Activated naive CD4-positive, alpha-beta T cell treated with anti-CD3 and anti-CD28 coated beads for 36 hours (primary cell): ENCODE measurements at regions not wholly inside any gene's neighbourhood (a gene's known extent, or its start where the extent isn't known, plus 50 kb on each side); places are given as distances from the start of the nearest gene placed in this dataset.

Source experiments
- CTCF ChIA-PET: fragments of 350-600 bp; sonication (Branson Sonifier 250); formaldehyde crosslinking; loops from one replicate; lab custom pipeline; 2021; ENCODE audit warnings: antibody characterized with exemption; lab: Charles Lee
- DNase-seq: peaks from one replicate; pipeline ENCODE4 v3.0.0-alpha.2; 2020
- H3K27ac Mint-ChIP-seq: one replicate; pipeline ENCODE4 v1.8.0; 2021; ENCODE audit warnings: mild to moderate bottlenecking, mixed read lengths
- H3K27me3 Mint-ChIP-seq: one replicate; pipeline ENCODE4 v1.8.0; 2021; ENCODE audit warnings: low read depth, mixed read lengths
- H3K36me3 Mint-ChIP-seq: one replicate; pipeline ENCODE4 v1.8.0; 2021; ENCODE audit warnings: low read depth, mixed read lengths
- H3K4me1 Mint-ChIP-seq: one replicate; pipeline ENCODE4 v1.8.0; 2021; ENCODE audit warnings: low read depth, mixed read lengths
- H3K4me3 Mint-ChIP-seq: one replicate; pipeline ENCODE4 v1.8.0; 2021; ENCODE audit warnings: mild to moderate bottlenecking, moderate library complexity, mixed read lengths
- H3K9me3 Mint-ChIP-seq: one replicate; pipeline ENCODE4 v1.8.0; 2021; ENCODE audit warnings: mixed read lengths
- intact Hi-C: fragments of 100-400 bp; cut with micrococcal nuclease; formaldehyde crosslinking; loops from one replicate; pipeline ENCODE4 v1.15.1; 2023

DNA sequence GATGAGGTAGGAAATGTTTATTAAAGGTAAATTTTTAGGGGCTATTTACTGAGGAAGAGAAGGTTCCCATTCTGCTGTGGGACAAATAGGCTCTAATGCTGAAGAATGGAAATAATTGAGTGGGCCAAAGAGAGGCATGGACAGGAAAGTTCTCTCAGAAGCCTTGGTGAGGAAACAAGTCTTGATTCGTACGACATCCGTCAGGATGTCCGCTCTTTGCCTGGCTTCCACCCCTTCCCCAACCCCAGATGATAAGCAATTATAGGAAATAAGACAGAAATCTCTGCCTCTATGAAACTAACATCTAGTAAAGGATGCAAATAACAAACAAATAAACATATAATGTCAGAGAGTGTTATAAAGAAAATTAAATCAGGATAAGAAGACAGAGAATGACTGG lies 91.7 kb upstream of the BCAT1 start:
- no peak overlapping the region for H3K4me3 Mint-ChIP-seq
- intact Hi-C loops: no loop called here
- CTCF ChIA-PET: no interaction called here
- peaks cover 5% of the 10 kb centered on the region for H3K4me1 Mint-ChIP-seq
- H3K27ac Mint-ChIP-seq: no peak overlapping the region
- no peaks in the 10 kb centered on the region for H3K9me3 Mint-ChIP-seq
- H3K36me3 Mint-ChIP-seq: no peaks in the 10 kb centered on the region
- DNase-seq: no peak
- H3K27me3 Mint-ChIP-seq: no peaks in the 10 kb centered on the region

DNA sequence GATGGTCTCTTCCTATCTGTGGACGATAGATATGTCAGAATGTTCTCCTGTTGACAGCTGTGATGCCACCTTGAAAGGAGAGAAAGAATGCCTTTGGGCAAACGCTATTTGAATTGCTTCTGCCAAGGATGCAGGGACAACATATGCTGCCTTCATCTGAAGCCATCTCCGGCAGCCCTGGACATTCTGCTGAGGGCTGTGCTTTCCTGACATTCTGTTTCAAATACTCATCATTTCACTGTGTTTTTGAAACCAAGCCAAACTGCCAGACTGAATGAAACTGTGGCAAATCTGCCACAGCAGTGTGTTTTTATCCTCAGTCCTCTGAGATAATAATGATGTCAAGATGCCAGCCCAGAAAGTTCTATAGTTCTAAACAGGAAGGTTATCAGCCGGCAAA lies 85.8 kb upstream of the BCAT1 start:
- Mint-ChIP-seq H3K27ac (no peak overlapping the region), H3K9me3 (no peaks in the 10 kb centered on the region), H3K27me3 (peaks cover 3% of the 10 kb centered on the region), H3K4me3 (no peak overlapping the region), H3K36me3 (no peaks in the 10 kb centered on the region), H3K4me1 (no peaks in the 10 kb centered on the region)
- CTCF ChIA-PET: no interaction called here
- intact Hi-C loops: no loop called here
- no peak for DNase-seq

DNA sequence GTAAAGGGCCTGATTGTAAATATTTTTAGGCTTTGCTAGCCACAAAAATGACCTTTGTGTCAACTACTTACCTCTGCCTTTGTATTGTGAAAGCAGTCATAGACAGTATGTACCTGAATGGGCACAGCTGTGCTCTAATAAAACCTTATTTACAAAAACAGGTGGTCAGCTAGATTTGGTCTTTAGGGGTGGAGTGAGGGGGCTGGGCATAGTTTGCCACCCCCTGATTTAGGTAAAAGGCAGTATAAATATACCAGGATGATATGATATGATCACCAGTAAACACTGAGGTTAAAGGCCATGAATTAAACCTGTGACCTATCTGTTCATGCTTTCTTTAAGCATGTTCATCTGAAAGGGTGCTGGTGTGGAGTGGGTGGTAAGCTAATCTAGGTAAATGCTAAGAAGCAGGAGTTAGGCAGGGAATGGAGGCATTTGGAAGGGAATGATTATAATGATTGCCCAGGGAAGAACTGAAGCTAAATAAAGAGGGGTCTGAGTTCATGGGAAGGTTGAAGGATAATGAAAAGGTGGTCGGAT lies 77.1 kb upstream of the BCAT1 start:
- no peak overlapping the region for H3K4me3 Mint-ChIP-seq
- CTCF ChIA-PET: no interaction called here
- H3K9me3 Mint-ChIP-seq: no peaks in the 10 kb centered on the region
- DNase-seq: no peak
- no peak overlapping the region for H3K27ac Mint-ChIP-seq
- intact Hi-C loops: no loop called here
- H3K36me3 Mint-ChIP-seq: no peaks in the 10 kb centered on the region
- H3K4me1 Mint-ChIP-seq: no peaks in the 10 kb centered on the region
- no peaks in the 10 kb centered on the region for H3K27me3 Mint-ChIP-seq

DNA sequence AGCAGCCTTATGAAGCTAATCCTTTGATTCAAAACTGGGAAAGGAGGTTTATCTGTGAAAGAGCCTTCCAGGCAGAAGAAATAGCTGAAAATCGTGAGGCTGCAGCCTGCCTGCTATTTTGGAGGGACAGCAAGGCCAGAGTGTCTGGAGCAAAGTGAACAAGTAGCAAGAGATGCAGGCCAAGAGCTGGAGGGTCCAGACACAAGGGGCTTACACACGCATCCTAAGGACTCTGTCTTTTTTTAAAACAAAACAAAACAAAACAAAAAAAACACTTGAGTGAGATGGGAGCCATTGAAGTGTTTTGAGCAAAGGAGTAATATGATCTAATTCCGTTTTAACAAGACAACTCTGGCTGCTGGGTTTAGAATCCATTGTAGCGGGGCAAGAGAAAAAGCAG lies 76.4 kb upstream of the BCAT1 start:
- intact Hi-C loops: no loop called here
- CTCF ChIA-PET: interaction anchor here (0.7 to 0.9 kb wide), 2 partner anchors 173 to 363 kb away, joined by 3 read pairs; no protein-coding TSS in a partner anchor
- no peaks in the 10 kb centered on the region for H3K36me3 Mint-ChIP-seq
- no peaks in the 10 kb centered on the region for H3K9me3 Mint-ChIP-seq
- no peak overlapping the region for H3K27ac Mint-ChIP-seq
- no peak overlapping the region for H3K4me3 Mint-ChIP-seq
- H3K27me3 Mint-ChIP-seq: peaks cover 3% of the 10 kb centered on the region
- no peak for DNase-seq
- no peaks in the 10 kb centered on the region for H3K4me1 Mint-ChIP-seq

DNA sequence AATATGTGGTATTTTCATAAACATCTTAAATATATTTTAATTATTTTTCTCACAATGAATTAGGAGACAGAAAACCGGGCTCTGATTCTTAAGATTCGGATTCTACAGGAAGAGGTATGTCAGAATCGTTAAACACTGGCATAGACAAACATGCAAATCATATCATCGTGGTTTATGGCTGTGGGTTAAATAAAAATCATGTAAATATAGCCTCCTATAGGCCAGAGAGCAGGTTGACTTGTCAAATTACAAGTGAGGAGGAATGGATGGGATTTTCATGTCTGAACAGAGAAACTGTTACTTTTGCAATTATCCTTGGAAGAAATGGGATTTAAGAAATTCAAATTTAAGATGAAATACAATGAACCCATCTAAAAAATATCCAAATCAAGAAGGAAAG lies 74.9 kb upstream of the BCAT1 start:
- H3K4me3 Mint-ChIP-seq: no peak overlapping the region
- no peak for DNase-seq
- peaks cover 5% of the 10 kb centered on the region for H3K9me3 Mint-ChIP-seq
- CTCF ChIA-PET: no interaction called here
- no peaks in the 10 kb centered on the region for H3K36me3 Mint-ChIP-seq
- no peak overlapping the region for H3K27ac Mint-ChIP-seq
- H3K4me1 Mint-ChIP-seq: no peaks in the 10 kb centered on the region
- H3K27me3 Mint-ChIP-seq: peaks cover 3% of the 10 kb centered on the region
- intact Hi-C loops: no loop called here

DNA sequence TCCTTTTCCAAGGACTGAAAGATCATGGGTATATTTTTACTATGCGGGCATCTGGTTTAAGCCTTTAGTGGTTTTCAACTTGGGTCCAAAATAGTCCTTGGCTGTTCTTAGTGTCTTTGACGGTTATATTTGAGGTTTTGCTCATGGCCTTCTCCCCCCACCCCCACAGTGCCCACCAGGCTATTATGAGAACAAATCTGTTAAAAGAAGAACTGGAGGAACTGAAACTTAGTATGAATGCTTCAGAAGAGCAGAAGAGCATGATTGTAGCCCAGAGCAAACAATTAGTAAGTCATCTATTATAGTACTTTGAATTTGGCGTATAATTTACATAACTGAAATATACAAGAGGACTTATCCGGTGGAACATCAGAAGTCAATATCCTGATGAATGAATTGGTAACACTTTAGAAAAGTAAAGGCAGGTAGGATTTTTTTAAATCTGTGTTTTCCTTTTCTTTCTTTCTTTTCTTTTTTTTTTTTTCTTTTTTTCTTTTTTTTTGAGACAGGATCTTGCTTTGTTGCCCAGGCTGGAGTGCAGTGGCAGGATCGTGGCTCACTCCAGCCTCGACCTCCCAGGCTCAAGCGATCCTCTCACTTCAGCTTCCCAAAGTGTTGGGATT lies 71.8 kb upstream of the BCAT1 start:
- H3K27me3 Mint-ChIP-seq: peaks cover 6% of the 10 kb centered on the region
- H3K9me3 Mint-ChIP-seq: peaks cover 5% of the 10 kb centered on the region
- H3K36me3 Mint-ChIP-seq: no peaks in the 10 kb centered on the region
- intact Hi-C loops: no loop called here
- no peak for DNase-seq
- CTCF ChIA-PET: no interaction called here
- H3K4me3 Mint-ChIP-seq: no peak overlapping the region
- H3K4me1 Mint-ChIP-seq: no peaks in the 10 kb centered on the region
- no peak overlapping the region for H3K27ac Mint-ChIP-seq

DNA sequence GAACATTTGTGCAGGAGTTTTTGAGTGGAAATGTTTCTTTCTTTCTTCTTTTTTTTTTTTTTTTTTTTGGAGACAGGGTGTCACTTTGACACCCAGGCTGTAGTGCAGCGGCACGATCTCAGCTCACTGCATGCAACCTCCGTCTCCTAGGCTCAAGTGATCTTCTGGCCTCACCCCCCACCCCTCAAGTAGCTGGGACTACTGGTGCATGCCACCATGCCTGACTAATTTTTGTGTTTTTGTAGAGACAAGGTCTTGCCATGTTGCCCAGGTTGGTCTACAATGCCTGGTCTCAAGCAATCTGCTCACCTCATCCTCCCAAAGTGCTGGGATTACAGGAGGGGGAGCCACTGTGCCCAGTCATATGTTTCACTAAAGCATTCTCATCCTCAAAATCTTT lies 69.2 kb upstream of the BCAT1 start:
- peaks cover 6% of the 10 kb centered on the region for H3K27me3 Mint-ChIP-seq
- H3K4me3 Mint-ChIP-seq: no peak overlapping the region
- peaks cover 5% of the 10 kb centered on the region for H3K4me1 Mint-ChIP-seq
- intact Hi-C loops: no loop called here
- H3K27ac Mint-ChIP-seq: no peak overlapping the region
- no peak for DNase-seq
- H3K9me3 Mint-ChIP-seq: peaks cover 5% of the 10 kb centered on the region
- no peaks in the 10 kb centered on the region for H3K36me3 Mint-ChIP-seq
- CTCF ChIA-PET: no interaction called here

DNA sequence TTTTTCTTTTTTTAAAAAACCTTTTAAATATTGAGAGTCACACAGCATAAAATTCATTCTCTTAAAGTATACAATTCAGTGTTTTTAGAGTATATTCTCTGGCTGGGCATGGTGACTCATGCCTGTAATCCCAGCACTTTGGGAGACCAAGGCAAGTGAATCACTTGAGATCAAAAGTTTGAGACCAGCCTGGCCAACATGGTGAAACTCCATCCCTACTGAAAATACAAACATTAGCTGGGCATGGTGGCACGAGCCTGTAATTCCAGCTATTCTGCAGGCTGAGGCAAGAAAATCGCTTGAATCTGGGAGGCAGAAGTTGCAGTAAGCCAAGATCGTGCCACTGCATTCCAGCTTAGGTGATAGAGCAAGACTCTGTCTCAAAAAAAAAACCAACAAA lies 68.4 kb upstream of the BCAT1 start:
- no peaks in the 10 kb centered on the region for H3K36me3 Mint-ChIP-seq
- peaks cover 6% of the 10 kb centered on the region for H3K27me3 Mint-ChIP-seq
- H3K27ac Mint-ChIP-seq: no peak overlapping the region
- no peak for DNase-seq
- CTCF ChIA-PET: no interaction called here
- intact Hi-C loops: no loop called here
- H3K4me1 Mint-ChIP-seq: peaks cover 5% of the 10 kb centered on the region
- H3K9me3 Mint-ChIP-seq: peaks cover 5% of the 10 kb centered on the region
- H3K4me3 Mint-ChIP-seq: no peak overlapping the region

DNA sequence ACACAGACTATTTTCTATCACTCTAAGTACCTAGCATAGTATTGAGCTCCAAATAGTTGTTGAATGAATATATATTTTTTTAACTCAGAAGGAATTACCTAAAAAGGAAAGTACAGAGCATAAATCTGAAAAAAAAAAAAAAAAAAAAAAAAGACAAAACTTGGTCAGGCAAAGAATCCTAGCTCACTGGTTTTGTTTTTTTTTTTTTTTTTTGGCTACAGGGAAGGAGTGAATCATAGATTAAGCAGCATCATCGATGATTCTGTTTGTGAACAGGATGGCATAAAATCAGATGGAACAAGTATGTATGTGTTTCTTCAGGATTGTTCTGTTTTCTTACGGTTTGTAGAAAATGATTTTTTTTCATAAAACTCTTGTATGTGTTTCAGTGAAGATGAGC lies 66.1 kb upstream of the BCAT1 start:
- DNase-seq: no peak
- Mint-ChIP-seq H3K9me3 (peaks cover 5% of the 10 kb centered on the region), H3K4me1 (peaks cover 11% of the 10 kb centered on the region), H3K36me3 (no peaks in the 10 kb centered on the region), H3K27ac (no peak overlapping the region), H3K27me3 (peaks cover 3% of the 10 kb centered on the region), H3K4me3 (no peak overlapping the region)
- intact Hi-C loops: no loop called here
- CTCF ChIA-PET: interaction anchor here (0.6 kb wide), 2 partner anchors 68 to 265 kb away, joined by 4 read pairs; no protein-coding TSS in a partner anchor

DNA sequence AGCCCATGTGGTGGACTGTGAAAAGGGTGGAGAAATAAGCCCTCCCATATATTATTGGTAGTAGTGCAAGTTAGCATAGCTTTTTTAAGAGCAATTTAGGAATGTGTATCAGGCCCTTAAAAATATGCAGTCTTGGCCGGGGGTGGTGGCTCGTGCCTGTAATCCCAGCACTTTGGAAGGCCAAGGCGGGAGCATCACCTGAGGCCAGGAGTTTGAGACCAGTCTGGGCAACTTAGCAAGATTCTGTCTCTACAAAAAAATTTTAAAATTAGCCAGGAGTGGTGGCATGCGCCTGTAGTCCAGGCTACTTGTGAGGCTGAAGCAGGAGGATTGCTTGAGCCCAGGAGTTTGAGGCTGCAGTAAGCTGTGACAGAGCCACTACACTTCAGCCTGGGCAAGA lies 64.2 kb upstream of the BCAT1 start:
- no peak for DNase-seq
- Mint-ChIP-seq H3K27me3 (peaks cover 3% of the 10 kb centered on the region), H3K36me3 (no peaks in the 10 kb centered on the region), H3K4me1 (peaks cover 16% of the 10 kb centered on the region), H3K4me3 (no peak overlapping the region), H3K27ac (no peak overlapping the region), H3K9me3 (no peaks in the 10 kb centered on the region)
- CTCF ChIA-PET: interaction anchor here (1.2 kb wide), 1 partner anchor 21 kb away, joined by 3 read pairs; no protein-coding TSS in a partner anchor
- intact Hi-C loops: no loop called here

DNA sequence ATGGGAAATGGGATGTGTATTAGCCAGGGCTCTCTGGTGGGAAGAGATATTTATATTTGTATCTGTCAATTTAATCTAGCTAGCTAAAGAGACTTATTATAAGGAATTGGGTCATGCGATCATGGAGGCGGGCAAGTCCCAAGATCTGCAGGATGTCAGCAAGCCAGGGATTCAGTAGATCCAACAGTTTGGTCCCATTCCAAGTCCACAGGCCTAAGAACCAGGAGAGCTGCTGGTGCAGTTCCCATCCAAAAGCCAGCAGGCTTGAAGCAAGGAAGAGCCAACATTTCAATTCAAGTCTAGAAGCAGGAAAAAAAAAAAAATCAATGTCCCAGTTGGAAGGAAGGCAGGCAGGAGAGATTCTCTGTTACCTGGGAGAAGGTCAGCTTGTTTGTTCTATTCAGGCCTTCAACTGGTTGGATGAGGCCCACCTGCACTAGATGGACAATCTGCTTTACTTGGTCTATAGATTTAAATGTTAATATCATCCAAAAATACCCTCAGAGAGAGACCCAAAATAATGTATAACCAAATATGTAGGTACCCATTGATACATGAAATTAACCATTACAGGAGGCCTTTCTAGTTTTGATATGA lies 60.7 kb upstream of the BCAT1 start:
- Mint-ChIP-seq H3K4me3 (no peak overlapping the region), H3K27me3 (no peaks in the 10 kb centered on the region), H3K4me1 (peaks cover 13% of the 10 kb centered on the region), H3K36me3 (no peaks in the 10 kb centered on the region), H3K27ac (no peak overlapping the region), H3K9me3 (no peaks in the 10 kb centered on the region)
- intact Hi-C loops: no loop called here
- DNase-seq: no peak
- CTCF ChIA-PET: interaction anchor here (0.7 to 2.1 kb wide), 4 partner anchors 10 to 1259 kb away, joined by 4 to 9 read pairs (median 5); no protein-coding TSS in a partner anchor

DNA sequence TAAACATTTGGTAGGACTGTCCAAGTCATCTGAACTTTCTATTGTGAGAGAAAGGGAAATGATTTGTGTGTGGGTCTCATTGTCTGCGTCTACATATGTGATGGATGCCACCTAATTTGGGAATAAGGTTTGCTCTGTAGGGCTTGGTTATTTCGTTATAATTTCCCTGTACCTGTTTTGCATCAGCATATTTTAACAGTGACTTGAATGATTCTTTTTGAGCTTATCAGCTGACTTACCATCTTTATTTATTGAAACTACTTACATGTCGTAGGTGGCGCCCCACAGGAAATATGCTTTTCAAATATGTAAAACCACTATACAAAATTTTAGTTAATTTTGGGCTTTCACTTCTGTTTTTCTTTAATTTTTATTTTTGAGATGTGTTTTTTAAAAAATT lies 56.5 kb upstream of the BCAT1 start:
- no peak for DNase-seq

DNA sequence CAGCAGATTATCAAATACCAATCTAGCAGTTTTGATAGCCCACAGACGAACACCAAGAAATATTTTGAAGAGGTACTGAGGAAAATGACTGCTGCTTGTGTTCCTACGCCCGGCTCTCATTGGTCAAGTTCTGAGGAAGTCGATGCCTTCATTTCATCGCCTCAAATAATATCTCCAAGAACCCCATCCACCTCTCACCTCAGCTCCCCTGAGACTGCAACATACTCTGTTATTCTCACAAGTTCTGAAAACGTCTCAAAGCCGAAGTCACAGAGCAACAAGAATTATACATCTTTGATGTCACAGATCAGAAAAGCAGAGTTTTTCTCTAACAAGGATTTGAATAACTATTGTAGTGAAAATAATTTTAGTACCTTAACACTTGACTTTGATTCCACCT lies 55.5 kb upstream of the BCAT1 start:
- H3K4me3 Mint-ChIP-seq: no peak overlapping the region

More for the DNA sequence above, 56.5 kb upstream of the BCAT1 start:
- CTCF ChIA-PET: interaction anchor here (1.0 kb wide), 1 partner anchor 46 kb away, joined by 4 read pairs; no protein-coding TSS in a partner anchor
- Mint-ChIP-seq H3K4me1 (peaks cover 9% of the 10 kb centered on the region), H3K27me3 (no peaks in the 10 kb centered on the region), H3K27ac (no peak overlapping the region), H3K36me3 (no peaks in the 10 kb centered on the region), H3K4me3 (no peak overlapping the region), H3K9me3 (no peaks in the 10 kb centered on the region)
- intact Hi-C loops: no loop called here

More for the DNA sequence above, 55.5 kb upstream of the BCAT1 start:
- H3K27ac Mint-ChIP-seq: no peak overlapping the region
- intact Hi-C loops: no loop called here
- no peaks in the 10 kb centered on the region for H3K36me3 Mint-ChIP-seq
- CTCF ChIA-PET: interaction anchor here (1.0 kb wide), 1 partner anchor 47 kb away, joined by 4 read pairs; no protein-coding TSS in a partner anchor
- peaks cover under 1% of the 10 kb centered on the region for H3K4me1 Mint-ChIP-seq
- no peaks in the 10 kb centered on the region for H3K9me3 Mint-ChIP-seq
- no peaks in the 10 kb centered on the region for H3K27me3 Mint-ChIP-seq
- no peak for DNase-seq
